H1 (cell line): ENCODE measurements at regions not wholly inside any gene's neighbourhood (a gene's known extent, or its start where the extent isn't known, plus 50 kb on each side); places are given as distances from the start of the nearest gene placed in this dataset.

Experiments
- CTCF ChIA-PET: fragments of 300-600 bp; sonication (Branson Sonifier 250); formaldehyde crosslinking; loops from one replicate; lab custom pipeline; 2021; ENCODE audit not compliant: partially characterized antibody; lab: Charles Lee
- POLR2A ChIA-PET: fragments of 300-600 bp; sonication (Branson Sonifier 250); formaldehyde crosslinking; loops from one replicate; lab custom pipeline; 2021; ENCODE audit warnings: inconsistent platforms; ENCODE audit not compliant: partially characterized antibody; lab: Charles Lee
- DNase-seq, 2 experiments: peaks; one replicate each; pipeline versions ENCODE4 v3.0.0 to v3.0.0-alpha.2; 2010 to 2022; ENCODE audit warnings: low spot score in 2 of 2, low read depth in 1 of 2, mixed read lengths in 1 of 2
- FAIRE-seq: peaks from 2 replicates; lab custom pipeline; 2011; peaks lifted over from hg19 to GRCh38; lab: Jason Lieb, UNC
- H2AFZ ChIP-seq: 2 replicates; pipeline ENCODE4 v1.8.1; 2012; ENCODE audit warnings: low read length, inconsistent platforms
- H2AK5ac ChIP-seq: 2 replicates; pipeline ENCODE4 v1.6.1; 2013; ENCODE audit warnings: low read depth, low read length
- H2BK120ac ChIP-seq: replicated peaks from 2 replicates; pipeline ENCODE3; 2013; ENCODE audit warnings: low read depth, low read length, inconsistent platforms
- H2BK12ac ChIP-seq: 2 replicates; pipeline ENCODE4 v1.6.1; 2013; ENCODE audit warnings: low read depth, low read length
- H2BK15ac ChIP-seq: 2 replicates; pipeline ENCODE4 v1.6.1; 2013; ENCODE audit warnings: low read length
- H2BK20ac ChIP-seq: 2 replicates; pipeline ENCODE4 v1.6.1; 2013; ENCODE audit warnings: low read length
- H2BK5ac ChIP-seq: 2 replicates; pipeline ENCODE4 v1.6.1; 2013; ENCODE audit warnings: low read depth, low read length
- H3K14ac ChIP-seq: 2 replicates; pipeline ENCODE4 v1.6.1; 2013; ENCODE audit warnings: inconsistent platforms; ENCODE audit not compliant: insufficient read length
- H3K18ac ChIP-seq: 2 replicates; pipeline ENCODE4 v1.6.1; 2013; ENCODE audit warnings: low read length; ENCODE audit errors: extremely low read depth
- H3K23ac ChIP-seq: 2 replicates; pipeline ENCODE4 v1.6.1; 2013; ENCODE audit warnings: inconsistent platforms; ENCODE audit not compliant: insufficient read length
- H3K23me2 ChIP-seq: 2 replicates; pipeline ENCODE4 v1.6.1; 2013; ENCODE audit warnings: low read depth, low read length
- H3K27ac ChIP-seq: 2 replicates; pipeline ENCODE4 v1.6.1; 2011; ENCODE audit warnings: low read depth, low read length, inconsistent platforms
- H3K27me3 ChIP-seq, 4 experiments: replicated peaks in 1 of 4; 1 replicate in 1 of 4; 2 replicates in 3 of 4; pipeline versions ENCODE4 v1.6.1 to v1.8.1; 2011 to 2013; ENCODE audit warnings: low read length in 3 of 4, mild to moderate bottlenecking in 3 of 4, inconsistent platforms in 2 of 4, mixed read lengths in 2 of 4, moderate library complexity in 1 of 4; ENCODE audit not compliant: control insufficient read depth in 3 of 4, insufficient read depth in 3 of 4; ENCODE audit errors: extremely low read depth in 1 of 4
- H3K36me3 ChIP-seq, 4 experiments: 2 replicates each; pipeline versions ENCODE4 v1.6.1 to v1.8.1; 2011 to 2013; ENCODE audit warnings: mild to moderate bottlenecking in 4 of 4, low read length in 3 of 4, moderate library complexity in 2 of 4, control low read depth in 1 of 4, inconsistent platforms in 1 of 4; ENCODE audit not compliant: insufficient read depth in 4 of 4, control insufficient read depth in 2 of 4
- H3K4ac ChIP-seq: replicated peaks from 2 replicates; pipeline ENCODE3; 2013; ENCODE audit warnings: low read length, low read depth, mixed read lengths, inconsistent platforms; ENCODE audit not compliant: insufficient read length
- H3K4me1 ChIP-seq, 4 experiments: replicated peaks in 1 of 4; 1 replicate in 1 of 4; 2 replicates in 3 of 4; pipeline versions ENCODE4 v1.6.1 to v1.8.1; 2011 to 2013; ENCODE audit warnings: low read length in 3 of 4, inconsistent platforms in 2 of 4, mixed read lengths in 1 of 4; ENCODE audit not compliant: insufficient read depth in 4 of 4, control insufficient read depth in 3 of 4
- H3K4me2 ChIP-seq, 2 experiments: 2 replicates each; pipeline versions ENCODE4 v1.6.1 to v1.8.1; 2011 to 2013; ENCODE audit warnings: low read depth in 2 of 2, low read length in 2 of 2, control low read depth in 1 of 2, inconsistent platforms in 1 of 2, mild to moderate bottlenecking in 1 of 2; ENCODE audit not compliant: insufficient read depth in 1 of 2
- H3K4me3 ChIP-seq, 4 experiments: fragments of 200-600, 300-600 bp in 1 of 4; sonication (generic), shearing (Covaris generic), sonication (Bioruptor Twin) in 1 of 4; 2 replicates each; pipeline versions ENCODE4 v1.5.1 to v1.8.1; 2011 to 2016; ENCODE audit warnings: low read length in 4 of 4, low read depth in 3 of 4, control low read depth in 2 of 4, inconsistent platforms in 2 of 4, mild to moderate bottlenecking in 2 of 4, mixed read lengths in 1 of 4, moderate library complexity in 1 of 4; ENCODE audit not compliant: insufficient read depth in 2 of 4; ENCODE audit errors: extremely low read depth in 1 of 4
- H3K56ac ChIP-seq: replicated peaks from 2 replicates; pipeline ENCODE3; 2013; ENCODE audit warnings: low read depth, mild to moderate bottlenecking, mixed read lengths, low read length, inconsistent platforms; ENCODE audit not compliant: insufficient read length
- H3K79me1 ChIP-seq: 2 replicates; pipeline ENCODE4 v1.6.1; 2013; ENCODE audit warnings: low read depth, low read length, control low read depth
- H3K79me2 ChIP-seq, 2 experiments: 2 replicates each; pipeline versions ENCODE4 v1.6.1 to v1.8.1; 2012 to 2013; ENCODE audit warnings: low read length in 2 of 2, mild to moderate bottlenecking in 2 of 2, inconsistent platforms in 1 of 2; ENCODE audit not compliant: insufficient read depth in 2 of 2, control insufficient read depth in 1 of 2
- H3K9ac ChIP-seq, 4 experiments: replicated peaks in 1 of 4; 1 replicate in 1 of 4; 2 replicates in 3 of 4; pipeline versions ENCODE4 v1.6.1 to v1.8.1; 2011 to 2013; ENCODE audit warnings: low read depth in 3 of 4, low read length in 3 of 4, control low read depth in 2 of 4, mild to moderate bottlenecking in 2 of 4, moderate library complexity in 2 of 4, inconsistent platforms in 1 of 4; ENCODE audit errors: extremely low read depth in 1 of 4
- H3K9me3 ChIP-seq, 2 experiments: 2 replicates each; pipeline versions ENCODE4 v1.6.1 to v1.8.1; 2012 to 2013; ENCODE audit warnings: mild to moderate bottlenecking in 2 of 2, moderate library complexity in 2 of 2, control low read depth in 1 of 2, inconsistent platforms in 1 of 2, low read depth in 1 of 2, low read length in 1 of 2, mixed read lengths in 1 of 2; ENCODE audit not compliant: insufficient read depth in 2 of 2
- H4K20me1 ChIP-seq, 2 experiments: replicated peaks in 1 of 2; 2 replicates each; pipeline versions ENCODE3 to v1.8.1; 2011 to 2013; ENCODE audit warnings: inconsistent platforms in 2 of 2, low read length in 2 of 2, mild to moderate bottlenecking in 1 of 2; ENCODE audit not compliant: insufficient read depth in 2 of 2, control insufficient read depth in 1 of 2
- H4K5ac ChIP-seq: 2 replicates; pipeline ENCODE4 v1.6.1; 2013; ENCODE audit warnings: low read length, low read depth, mixed read lengths, inconsistent platforms; ENCODE audit not compliant: insufficient read length
- H4K8ac ChIP-seq: 2 replicates; pipeline ENCODE4 v1.8.0; 2013; ENCODE audit warnings: mild to moderate bottlenecking, moderate library complexity, low read length, inconsistent platforms; ENCODE audit not compliant: insufficient read depth; ENCODE audit errors: extremely low read depth
- H4K91ac ChIP-seq: replicated peaks from 2 replicates; pipeline ENCODE3; 2013; ENCODE audit warnings: low read length, mixed read lengths, inconsistent platforms; ENCODE audit not compliant: insufficient read length
- CHD7 ChIP-seq: fragments of 300-600 bp; sonication (generic); IDR thresholded peaks from 2 replicates; pipeline ENCODE4 v1.7.1; 2012; ENCODE audit warnings: low read length, moderate library complexity, mild to moderate bottlenecking, inconsistent platforms; ENCODE audit not compliant: insufficient replicate concordance
- WGBS, 2 experiments: shearing (Covaris generic) in 1 of 2; methylation state at CpG; one replicate each; pipeline versions ENCODE4 v1.1.6 to v1.1.7; 2013 to 2015; ENCODE audit warnings: low lambda C conversion rate in 2 of 2, mixed read lengths in 2 of 2, inconsistent platforms in 1 of 2, low coverage in 1 of 2, missing lambda C conversion rate in 1 of 2; ENCODE audit not compliant: insufficient replicate concordance in 2 of 2, insufficient coverage in 1 of 2, insufficient read length in 1 of 2; ENCODE audit errors: extremely low coverage in 1 of 2, missing lambda C conversion rate in 1 of 2; 5-methylcytosine and 5-hydroxymethylcytosine counted together

DNA sequence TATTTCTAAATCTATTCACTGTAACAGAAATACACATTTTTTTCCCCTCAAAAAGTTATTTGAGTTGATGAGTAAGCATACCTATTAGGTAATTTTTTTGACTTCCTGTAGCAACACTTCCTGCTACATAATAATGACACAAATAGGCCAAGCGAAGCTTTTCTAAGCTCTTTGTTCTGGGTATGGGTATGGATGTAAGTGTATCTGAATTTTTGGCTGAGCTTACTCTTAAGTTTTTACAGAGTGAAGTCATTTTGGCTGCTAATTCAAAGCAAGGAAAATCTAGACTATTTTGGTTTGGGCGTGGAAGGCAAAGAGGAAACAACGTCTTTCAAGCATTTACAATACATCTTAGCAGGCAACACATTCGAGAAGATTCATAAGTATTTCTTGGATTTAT is 1206.0 kb upstream of the FLRT2 start:
- Histone ChIP-seq H3K9me3 (no peaks in the 10 kb centered on the region), H3K4me1 (no peaks in the 10 kb centered on the region), H2BK12ac (no peak overlapping the region), H4K91ac (no peak overlapping the region), H2BK20ac (no peak overlapping the region), H2BK120ac (no peak overlapping the region), H2AK5ac (no peak overlapping the region), H3K56ac (no peak overlapping the region), H4K8ac (no peak overlapping the region), H3K14ac (no peak overlapping the region), H3K36me3 (no peaks in the 10 kb centered on the region), H3K23ac (no peak overlapping the region), H3K79me2 (no peaks in the 10 kb centered on the region), H3K27ac (no peak overlapping the region), H3K9ac (no peak overlapping the region), H3K23me2 (no peaks in the 10 kb centered on the region), H2BK15ac (no peak overlapping the region), H3K4me2 (no peak overlapping the region), H3K79me1 (no peaks in the 10 kb centered on the region), H3K18ac (no peak overlapping the region), H4K20me1 (no peaks in the 10 kb centered on the region), H4K5ac (no peak overlapping the region), H2AFZ (no peak overlapping the region), H3K4ac (no peak overlapping the region), H2BK5ac (no peak overlapping the region), H3K27me3 (no peaks in the 10 kb centered on the region), H3K4me3 (no peak overlapping the region)
- FAIRE-seq (no peak), DNase-seq (no peak)
- 84% methylated on average over 4 of the region's 4 CpGs; no CpG with 5 or more reads in 1 of the 2 experiments for WGBS, 2 experiments
- CTCF ChIA-PET: interaction anchor here (0.9 to 1.6 kb wide), 2 partner anchors 9 to 319 kb away, joined by 3 to 4 read pairs; no protein-coding TSS in a partner anchor
- POLR2A ChIA-PET: no interaction called here
- no peak for TF ChIP-seq CHD7
